Osteoblast (primary cell): ENCODE measurements at regions not wholly inside any gene's neighbourhood (a gene's known extent, or its start where the extent isn't known, plus 50 kb on each side); places are given as distances from the start of the nearest gene placed in this dataset.

Source experiments
- DNase-seq: peaks from one replicate; pipeline ENCODE4 v3.0.0; 2011; ENCODE audit warnings: low spot score, mixed read lengths; ENCODE audit not compliant: insufficient read length; ENCODE audit errors: missing footprints
- H2AFZ ChIP-seq: 2 replicates; pipeline ENCODE4 v1.6.0; 2011; ENCODE audit warnings: mild to moderate bottlenecking, low read length
- H3K27ac ChIP-seq: 2 replicates; pipeline ENCODE4 v1.5.1; 2011; ENCODE audit warnings: mild to moderate bottlenecking, low read depth, low read length, moderate library complexity
- H3K27me3 ChIP-seq: 2 replicates; pipeline ENCODE4 v1.6.0; 2012; ENCODE audit warnings: mild to moderate bottlenecking, control low read depth, inconsistent platforms, low read length, moderate library complexity; ENCODE audit not compliant: insufficient read depth
- H3K36me3 ChIP-seq: 2 replicates; pipeline ENCODE4 v1.5.1; 2011; ENCODE audit warnings: mild to moderate bottlenecking, low read length, control low read depth, moderate library complexity; ENCODE audit not compliant: insufficient read depth
- H3K4me1 ChIP-seq: 2 replicates; pipeline ENCODE4 v1.5.1; 2011; ENCODE audit warnings: mild to moderate bottlenecking, low read length, control low read depth, moderate library complexity; ENCODE audit not compliant: insufficient read depth
- H3K4me2 ChIP-seq: 2 replicates; pipeline ENCODE4 v1.6.0; 2011; ENCODE audit warnings: mild to moderate bottlenecking, low read length; ENCODE audit not compliant: insufficient read depth
- H3K4me3 ChIP-seq: fragments of 200-600 bp; sonication (generic); 3 replicates; pipeline ENCODE4 v1.5.1; 2012; ENCODE audit warnings: mild to moderate bottlenecking, low read length, inconsistent platforms; ENCODE audit not compliant: insufficient read depth
- H3K79me2 ChIP-seq: 2 replicates; pipeline ENCODE4 v1.6.0; 2012; ENCODE audit warnings: mild to moderate bottlenecking, low read length, control low read depth, inconsistent platforms; ENCODE audit not compliant: insufficient read depth
- H3K9me3 ChIP-seq: 2 replicates; pipeline ENCODE4 v1.5.1; 2011; ENCODE audit warnings: low read depth, low read length, control low read depth
- H4K20me1 ChIP-seq: 2 replicates; pipeline ENCODE4 v1.6.0; 2012; ENCODE audit warnings: mild to moderate bottlenecking, low read length, control low read depth; ENCODE audit not compliant: insufficient read depth
- TF ChIP-seq, protein P1 (sequence below): IDR thresholded peaks from 2 replicates; pipeline ENCODE4 v1.5.1; 2011; ENCODE audit warnings: mild to moderate bottlenecking, low read depth, low read length, moderate library complexity; ENCODE audit errors: extremely low read depth

DNA sequence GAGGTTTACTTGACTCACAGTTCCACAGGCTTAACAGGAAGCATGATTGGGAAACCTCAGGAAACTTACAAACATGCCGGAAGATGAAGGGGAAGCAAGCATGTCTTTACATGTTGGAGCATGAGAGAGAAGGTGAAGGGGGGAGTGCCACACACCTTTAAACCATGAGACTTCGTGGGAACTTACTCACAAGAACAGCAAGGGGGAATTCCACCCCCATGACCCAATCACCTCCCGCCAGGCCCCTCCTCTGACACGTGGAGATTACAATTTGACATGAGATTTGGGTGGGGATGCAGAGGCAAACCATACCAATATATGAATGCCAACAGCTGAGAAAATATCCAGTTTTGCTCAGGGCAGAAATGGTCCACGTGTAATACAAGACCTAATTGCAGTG is 518.6 kb downstream of the VRK1 start:
- Histone ChIP-seq H3K9me3 (no peaks in the 10 kb centered on the region), H3K27ac (no peak overlapping the region), H4K20me1 (no peaks in the 10 kb centered on the region), H3K4me1 (no peaks in the 10 kb centered on the region), H3K79me2 (no peaks in the 10 kb centered on the region), H2AFZ (no peak overlapping the region), H3K4me3 (no peak overlapping the region), H3K36me3 (no peaks in the 10 kb centered on the region), H3K4me2 (no peak overlapping the region), H3K27me3 (no peaks in the 10 kb centered on the region)
- TF ChIP-seq, protein P1, sequence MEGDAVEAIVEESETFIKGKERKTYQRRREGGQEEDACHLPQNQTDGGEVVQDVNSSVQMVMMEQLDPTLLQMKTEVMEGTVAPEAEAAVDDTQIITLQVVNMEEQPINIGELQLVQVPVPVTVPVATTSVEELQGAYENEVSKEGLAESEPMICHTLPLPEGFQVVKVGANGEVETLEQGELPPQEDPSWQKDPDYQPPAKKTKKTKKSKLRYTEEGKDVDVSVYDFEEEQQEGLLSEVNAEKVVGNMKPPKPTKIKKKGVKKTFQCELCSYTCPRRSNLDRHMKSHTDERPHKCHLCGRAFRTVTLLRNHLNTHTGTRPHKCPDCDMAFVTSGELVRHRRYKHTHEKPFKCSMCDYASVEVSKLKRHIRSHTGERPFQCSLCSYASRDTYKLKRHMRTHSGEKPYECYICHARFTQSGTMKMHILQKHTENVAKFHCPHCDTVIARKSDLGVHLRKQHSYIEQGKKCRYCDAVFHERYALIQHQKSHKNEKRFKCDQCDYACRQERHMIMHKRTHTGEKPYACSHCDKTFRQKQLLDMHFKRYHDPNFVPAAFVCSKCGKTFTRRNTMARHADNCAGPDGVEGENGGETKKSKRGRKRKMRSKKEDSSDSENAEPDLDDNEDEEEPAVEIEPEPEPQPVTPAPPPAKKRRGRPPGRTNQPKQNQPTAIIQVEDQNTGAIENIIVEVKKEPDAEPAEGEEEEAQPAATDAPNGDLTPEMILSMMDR: no peak
- DNase-seq: no peak

GRCh38 chr14:97318380-97318779 is 521.2 kb downstream of the VRK1 start:
- H4K20me1 ChIP-seq: no peaks in the 10 kb centered on the region
- DNase-seq: no peak
- no peak overlapping the region for H3K27ac ChIP-seq
- H3K79me2 ChIP-seq: no peaks in the 10 kb centered on the region
- no peak overlapping the region for H3K4me2 ChIP-seq
- no peaks in the 10 kb centered on the region for H3K9me3 ChIP-seq
- H3K27me3 ChIP-seq: no peaks in the 10 kb centered on the region
- no peak overlapping the region for H3K4me3 ChIP-seq
- H3K36me3 ChIP-seq: no peaks in the 10 kb centered on the region
- TF ChIP-seq, protein P1: no peak
- no peaks in the 10 kb centered on the region for H3K4me1 ChIP-seq
- H2AFZ ChIP-seq: no peak overlapping the region

DNA sequence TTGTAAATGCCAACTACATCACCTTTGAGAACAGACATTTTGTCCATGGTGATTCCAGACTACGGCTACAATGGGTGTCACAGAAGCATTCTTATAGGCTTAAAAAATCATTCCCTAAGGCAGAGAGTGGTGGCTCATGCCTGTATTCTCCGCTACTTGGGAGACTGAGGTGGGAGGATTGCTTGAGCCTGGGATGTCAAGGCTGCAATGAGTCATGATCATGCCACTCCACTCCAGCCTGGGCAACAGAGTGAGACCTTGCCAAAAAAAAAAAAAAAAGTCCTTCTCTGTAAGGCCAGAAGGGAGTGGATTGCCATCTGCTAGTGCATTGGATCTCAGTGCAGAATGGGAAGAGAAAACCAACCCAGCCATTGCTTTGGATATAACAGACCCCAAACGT is 522.5 kb downstream of the VRK1 start:
- no peak overlapping the region for H3K27ac ChIP-seq
- DNase-seq: no peak
- H4K20me1 ChIP-seq: no peaks in the 10 kb centered on the region
- H3K27me3 ChIP-seq: no peaks in the 10 kb centered on the region
- H3K36me3 ChIP-seq: no peaks in the 10 kb centered on the region
- no peak overlapping the region for H2AFZ ChIP-seq
- no peak overlapping the region for H3K4me3 ChIP-seq
- no peaks in the 10 kb centered on the region for H3K4me1 ChIP-seq
- H3K79me2 ChIP-seq: no peaks in the 10 kb centered on the region
- no peak overlapping the region for H3K4me2 ChIP-seq
- TF ChIP-seq, protein P1: no peak
- H3K9me3 ChIP-seq: no peaks in the 10 kb centered on the region

GRCh38 chr14:97328743-97329142 is 531.6 kb downstream of the VRK1 start:
- no peaks in the 10 kb centered on the region for H4K20me1 ChIP-seq
- no peak overlapping the region for H3K4me2 ChIP-seq
- no peak for DNase-seq
- H3K9me3 ChIP-seq: peaks cover 2% of the 10 kb centered on the region
- H3K4me3 ChIP-seq: no peak overlapping the region
- H3K27ac ChIP-seq: no peak overlapping the region
- no peaks in the 10 kb centered on the region for H3K36me3 ChIP-seq
- no peaks in the 10 kb centered on the region for H3K27me3 ChIP-seq
- H3K79me2 ChIP-seq: no peaks in the 10 kb centered on the region
- H2AFZ ChIP-seq: no peak overlapping the region
- TF ChIP-seq, protein P1: no peak
- H3K4me1 ChIP-seq: no peaks in the 10 kb centered on the region
